Gastrocnemius medialis (tissue), 4 donors: ENCODE measurements at regions not wholly inside any gene's neighbourhood (a gene's known extent, or its start where the extent isn't known, plus 50 kb on each side); places are given as distances from the start of the nearest gene placed in this dataset.

Experiments used
- ATAC-seq, 2 donors: fragments of 150-250 bp; one replicate each; pipeline ENCODE4 v1.9.1; 2016
- DNase-seq, 2 donors: peaks; one replicate each; pipeline ENCODE4 v3.0.0-alpha.2; 2019
- H3K27ac ChIP-seq, 4 donors: fragments of 200-600 bp; sonication (generic); 1 replicate in 1 of 4; 2 replicates in 3 of 4; pipeline ENCODE4 v1.5.1; 2016 to 2018; ENCODE audit warnings: mild to moderate bottlenecking in 2 of 4, moderate library complexity in 1 of 4
- H3K27me3 ChIP-seq, 3 donors: fragments of 200-600 bp; sonication (generic) in 2 of 3; 1 replicate in 1 of 3; 2 replicates in 2 of 3; pipeline versions ENCODE4 v1.5.1 to v1.6.0; 2016 to 2019; ENCODE audit warnings: mild to moderate bottlenecking in 1 of 3, moderate library complexity in 1 of 3
- H3K36me3 ChIP-seq, 2 donors: fragments of 200-600 bp; sonication (generic) in 1 of 2; one replicate each; pipeline ENCODE4 v1.5.1; 2017 to 2018
- H3K4me1 ChIP-seq, 2 donors: fragments of 200-600 bp; sonication (generic) in 1 of 2; one replicate each; pipeline ENCODE4 v1.5.1; 2016 to 2017; ENCODE audit warnings: mild to moderate bottlenecking in 2 of 2
- H3K4me3 ChIP-seq, 4 donors: fragments of 200-600 bp; sonication (generic) in 3 of 4; 1 replicate in 1 of 4; 2 replicates in 3 of 4; pipeline ENCODE4 v1.5.1; 2016 to 2019; ENCODE audit warnings: mild to moderate bottlenecking in 2 of 4
- H3K9me3 ChIP-seq, 3 donors: fragments of 200-600 bp; sonication (generic) in 2 of 3; 1 replicate in 1 of 3; 2 replicates in 2 of 3; pipeline ENCODE4 v1.5.1; 2016 to 2019
- POLR2A ChIP-seq, 2 donors: fragments of 450-650 bp; IDR thresholded peaks; one replicate each; pipeline ENCODE4 v1.6.1; 2017; ENCODE audit warnings: antibody characterized with exemption in 2 of 2, mild to moderate bottlenecking in 2 of 2, moderate library complexity in 2 of 2
- in situ Hi-C, 4 donors: fragments of 200-750 bp; cut with MboI; loops; one replicate each; pipeline versions ENCODE4 v1.15.0 to v1.8.0; 2017; ENCODE audit warnings: low sequenced_read_pairs in 4 of 4
- intact Hi-C: fragments of 100-400 bp; cut with DNase I; formaldehyde crosslinking; loops from one replicate; pipeline ENCODE4 v1.15.1; 2023; ENCODE audit warnings: low total_unique reads
- TF ChIP-seq, protein P1 (sequence below), 5 experiments: fragments of 450-650 bp in 3 of 5; fragments of 200-600 bp in 2 of 5; sonication (generic) in 2 of 5; IDR thresholded peaks in 4 of 5; conservative IDR thresholded peaks in 1 of 5; 1 replicate in 4 of 5; 2 replicates in 1 of 5; pipeline ENCODE4 v1.5.1; 2016 to 2019; ENCODE audit warnings: antibody characterized with exemption in 5 of 5, mild to moderate bottlenecking in 3 of 5, moderate library complexity in 3 of 5

- no peak for TF ChIP-seq POLR2A (IDR thresholded peaks at IDR 0.05)
- TF ChIP-seq, protein P1, sequence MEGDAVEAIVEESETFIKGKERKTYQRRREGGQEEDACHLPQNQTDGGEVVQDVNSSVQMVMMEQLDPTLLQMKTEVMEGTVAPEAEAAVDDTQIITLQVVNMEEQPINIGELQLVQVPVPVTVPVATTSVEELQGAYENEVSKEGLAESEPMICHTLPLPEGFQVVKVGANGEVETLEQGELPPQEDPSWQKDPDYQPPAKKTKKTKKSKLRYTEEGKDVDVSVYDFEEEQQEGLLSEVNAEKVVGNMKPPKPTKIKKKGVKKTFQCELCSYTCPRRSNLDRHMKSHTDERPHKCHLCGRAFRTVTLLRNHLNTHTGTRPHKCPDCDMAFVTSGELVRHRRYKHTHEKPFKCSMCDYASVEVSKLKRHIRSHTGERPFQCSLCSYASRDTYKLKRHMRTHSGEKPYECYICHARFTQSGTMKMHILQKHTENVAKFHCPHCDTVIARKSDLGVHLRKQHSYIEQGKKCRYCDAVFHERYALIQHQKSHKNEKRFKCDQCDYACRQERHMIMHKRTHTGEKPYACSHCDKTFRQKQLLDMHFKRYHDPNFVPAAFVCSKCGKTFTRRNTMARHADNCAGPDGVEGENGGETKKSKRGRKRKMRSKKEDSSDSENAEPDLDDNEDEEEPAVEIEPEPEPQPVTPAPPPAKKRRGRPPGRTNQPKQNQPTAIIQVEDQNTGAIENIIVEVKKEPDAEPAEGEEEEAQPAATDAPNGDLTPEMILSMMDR (IDR thresholded peaks at IDR 0.05 in 4 of 5, conservative IDR thresholded peaks at IDR 0.05 in 1 of 5) = no peak
- no peak for DNase-seq
- no peak overlapping the region for H3K27ac ChIP-seq
- no peaks in the 10 kb centered on the region for H3K4me1 ChIP-seq
- intact Hi-C loops = no loop called here
- H3K9me3 ChIP-seq = no peaks in the 10 kb centered on the region
- no peaks in the 10 kb centered on the region for H3K27me3 ChIP-seq
- in situ Hi-C loops = no loop called here
- no peak for ATAC-seq
- H3K36me3 ChIP-seq = no peaks in the 10 kb centered on the region
- H3K4me3 ChIP-seq = no peak overlapping the region
Measured at GRCh38 chr9:38132956-38133355, 63.9 kb upstream of the SHB start.

DNA sequence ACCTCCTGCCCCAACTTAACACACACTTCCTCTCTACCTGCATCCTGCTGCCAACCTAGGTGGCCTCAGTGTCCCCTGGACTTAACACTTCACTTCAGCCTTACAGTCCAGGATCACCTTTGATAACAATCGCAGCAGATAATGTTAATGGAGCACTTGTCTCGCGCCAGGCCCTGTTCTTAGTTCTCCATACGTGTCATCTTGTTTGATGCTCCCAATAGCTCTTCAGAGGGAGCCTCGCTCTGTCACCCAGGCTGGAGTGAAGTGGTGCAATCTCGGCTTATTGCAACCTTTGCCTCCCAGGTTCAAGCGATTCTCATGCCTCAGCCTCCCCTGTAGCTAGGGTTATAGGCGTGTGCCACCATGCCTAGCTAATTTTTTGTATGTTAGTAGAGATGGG is 62.7 kb upstream of the SHB start:
- ATAC-seq (no peak), DNase-seq (no peak)
- no peaks in the 10 kb centered on the region for H3K4me1 ChIP-seq
- H3K27ac ChIP-seq = no peak overlapping the region
- H3K9me3 ChIP-seq = no peaks in the 10 kb centered on the region
- H3K27me3 ChIP-seq = no peaks in the 10 kb centered on the region
- no peaks in the 10 kb centered on the region for H3K36me3 ChIP-seq
- TF ChIP-seq, protein P1 (IDR thresholded peaks at IDR 0.05 in 4 of 5, conservative IDR thresholded peaks at IDR 0.05 in 1 of 5) = no peak
- no peak for TF ChIP-seq POLR2A (IDR thresholded peaks at IDR 0.05)
- in situ Hi-C loops (no loop called here), intact Hi-C loops (no loop called here)
- no peak overlapping the region for H3K4me3 ChIP-seq

DNA sequence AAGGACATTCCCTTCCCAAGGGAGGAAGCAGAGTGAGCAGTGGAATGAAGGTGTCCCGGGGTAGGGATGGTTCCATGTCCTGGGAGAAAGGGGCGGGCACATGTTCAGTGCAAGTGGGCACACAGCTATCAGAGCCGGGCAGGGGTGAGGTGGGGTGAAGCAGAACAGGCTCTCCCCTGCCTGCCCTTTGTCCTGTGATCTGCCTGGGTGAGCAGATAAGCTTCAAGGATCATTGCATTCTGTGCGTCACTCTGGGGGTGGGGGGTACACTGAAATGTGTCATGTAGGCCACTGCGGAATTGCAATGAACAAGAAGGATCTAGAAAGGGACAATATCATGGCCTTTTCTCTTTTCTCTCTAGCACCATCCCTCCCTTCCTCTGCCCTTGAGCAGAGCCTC is 61.7 kb upstream of the SHB start:
- Histone ChIP-seq H3K27me3 (no peaks in the 10 kb centered on the region), H3K36me3 (no peaks in the 10 kb centered on the region), H3K9me3 (no peaks in the 10 kb centered on the region), H3K4me3 (no peak overlapping the region), H3K27ac (no peak overlapping the region), H3K4me1 (no peaks in the 10 kb centered on the region)
- in situ Hi-C loops (no loop called here), intact Hi-C loops (no loop called here)
- DNase-seq = no peak
- no peak for TF ChIP-seq POLR2A (IDR thresholded peaks at IDR 0.05)
- TF ChIP-seq, protein P1 (IDR thresholded peaks at IDR 0.05 in 4 of 5, conservative IDR thresholded peaks at IDR 0.05 in 1 of 5) = no peak
- ATAC-seq = no peak

GRCh38 chr9:38129366-38129765 is 60.3 kb upstream of the SHB start:
- no peaks in the 10 kb centered on the region for H3K9me3 ChIP-seq
- ATAC-seq (no peak), DNase-seq (no peak)
- no peak overlapping the region for H3K27ac ChIP-seq
- no peak overlapping the region for H3K4me3 ChIP-seq
- no peaks in the 10 kb centered on the region for H3K27me3 ChIP-seq
- no peaks in the 10 kb centered on the region for H3K36me3 ChIP-seq
- in situ Hi-C loops (no loop called here), intact Hi-C loops (no loop called here)
- H3K4me1 ChIP-seq = no peaks in the 10 kb centered on the region
- no peak for TF ChIP-seq POLR2A (IDR thresholded peaks at IDR 0.05)
- TF ChIP-seq, protein P1 (IDR thresholded peaks at IDR 0.05 in 4 of 5, conservative IDR thresholded peaks at IDR 0.05 in 1 of 5) = no peak

DNA sequence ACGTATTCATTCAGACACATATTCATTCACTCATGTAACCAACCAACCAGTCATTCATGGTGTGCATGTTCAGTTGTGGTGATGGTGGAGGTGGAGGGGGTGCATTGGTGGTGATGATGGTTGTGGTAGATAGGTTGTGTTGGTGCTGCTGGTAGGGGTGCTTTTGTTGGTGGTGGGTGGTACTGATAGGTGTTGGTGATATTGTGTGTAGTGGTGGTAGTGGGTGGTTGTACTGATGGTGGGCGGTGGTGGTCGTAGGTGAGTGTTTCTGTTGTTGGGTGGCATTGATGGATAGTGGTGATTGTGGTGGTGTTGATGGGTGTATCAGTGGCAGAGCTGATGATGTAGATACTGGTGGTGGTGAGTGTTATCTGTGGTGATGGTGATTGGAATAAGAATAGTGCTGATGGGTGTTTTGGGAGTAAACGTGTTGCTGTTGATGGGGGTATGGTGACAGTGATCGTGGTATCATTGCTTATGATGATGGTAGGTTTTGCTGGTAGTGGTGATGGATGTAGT is 59.8 kb upstream of the SHB start:
- in situ Hi-C loops = no loop called here
- Histone ChIP-seq H3K9me3 (no peaks in the 10 kb centered on the region), H3K4me3 (no peak overlapping the region), H3K36me3 (no peaks in the 10 kb centered on the region), H3K27ac (no peak overlapping the region), H3K27me3 (no peaks in the 10 kb centered on the region), H3K4me1 (no peaks in the 10 kb centered on the region)
- DNase-seq = no peak
- intact Hi-C loops = no loop called here
- TF ChIP-seq POLR2A (IDR thresholded peaks at IDR 0.05) = no peak
- TF ChIP-seq, protein P1 (IDR thresholded peaks at IDR 0.05 in 4 of 5, conservative IDR thresholded peaks at IDR 0.05 in 1 of 5) = no peak
- no peak for ATAC-seq
